DOHH2 (cell line): ENCODE measurements at regions not wholly inside any gene's neighbourhood (a gene's known extent, or its start where the extent isn't known, plus 50 kb on each side); places are given as distances from the start of the nearest gene placed in this dataset.

Source experiments
- CTCF ChIP-seq: fragments of 200-600 bp; sonication (generic); IDR thresholded peaks from one replicate; pipeline ENCODE4 v1.5.1; 2014; ENCODE audit warnings: antibody characterized with exemption, mild to moderate bottlenecking, low read depth, low read length; ENCODE audit not compliant: poor library complexity, severe bottlenecking
- EZH2phosphoT487 ChIP-seq: fragments of 200-600 bp; sonication (generic); IDR thresholded peaks from 2 replicates; pipeline ENCODE4 v1.6.1; 2017; ENCODE audit warnings: borderline replicate concordance, mild to moderate bottlenecking, antibody characterized with exemption, low read length, moderate library complexity, mixed read lengths

- TF ChIP-seq CTCF (no peak), EZH2phosphoT487 (no peak)
Measured at GRCh38 chr3:130839813-130840212, 54.1 kb upstream of the ATP2C1 start.
